ACC112 (cell line): ENCODE measurements at regions not wholly inside any gene's neighbourhood (a gene's known extent, or its start where the extent isn't known, plus 50 kb on each side); places are given as distances from the start of the nearest gene placed in this dataset.

Experiments
- H2AFZ ChIP-seq: fragments of 200-600 bp; sonication (generic); one replicate; pipeline ENCODE4 v1.6.0; 2017; ENCODE audit warnings: antibody characterized with exemption, low read length; ENCODE audit not compliant: unreplicated experiment
- H3K27ac ChIP-seq: fragments of 200-600 bp; sonication (generic); 2 replicates; pipeline ENCODE4 v1.5.1; 2014; ENCODE audit warnings: low read depth, mild to moderate bottlenecking, antibody characterized with exemption, low read length, moderate library complexity
- H3K27me3 ChIP-seq: fragments of 200-600 bp; sonication (generic); 2 replicates; pipeline ENCODE4 v1.6.1; 2014; ENCODE audit warnings: mild to moderate bottlenecking, antibody characterized with exemption, low read length, moderate library complexity, mixed read lengths; ENCODE audit not compliant: insufficient read depth
- H3K36me3 ChIP-seq: fragments of 200-600 bp; sonication (generic); 2 replicates; pipeline ENCODE4 v1.6.1; 2016; ENCODE audit warnings: mild to moderate bottlenecking, antibody characterized with exemption, low read length, moderate library complexity, mixed read lengths; ENCODE audit not compliant: insufficient read depth
- H3K4me1 ChIP-seq: fragments of 200-600 bp; sonication (generic); one replicate; pipeline ENCODE4 v1.6.1; 2016; ENCODE audit warnings: low read length, mixed read lengths; ENCODE audit not compliant: insufficient read depth, unreplicated experiment, control insufficient read depth
- H3K4me3 ChIP-seq: fragments of 200-600 bp; sonication (generic); 2 replicates; pipeline ENCODE4 v1.5.1; 2014; ENCODE audit warnings: mild to moderate bottlenecking, low read depth, low read length
- H3K79me2 ChIP-seq: fragments of 200-600 bp; sonication (generic); one replicate; pipeline ENCODE4 v1.6.0; 2016; ENCODE audit warnings: low read length; ENCODE audit not compliant: control insufficient read depth, unreplicated experiment, insufficient read depth

DNA sequence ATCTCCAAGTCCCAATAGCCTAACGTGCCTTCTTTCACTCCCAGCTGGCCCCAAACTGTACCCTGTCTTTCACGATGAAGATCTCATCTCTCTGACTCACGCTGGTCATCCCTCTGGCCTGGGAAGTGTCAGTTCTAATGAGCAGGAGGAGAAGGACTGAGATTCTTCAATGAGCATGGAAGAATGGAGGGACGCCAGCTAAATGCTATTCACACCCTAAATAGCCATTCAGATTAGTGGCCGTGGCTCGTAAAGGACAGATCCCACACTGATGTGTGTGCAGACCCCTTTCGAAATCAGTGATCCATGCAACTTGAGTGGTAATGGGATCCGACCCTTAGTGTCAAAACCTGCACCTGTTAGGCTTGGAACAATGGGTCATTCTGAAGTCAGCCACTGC, 75.9 kb upstream of the SMYD2 start:
- Histone ChIP-seq H2AFZ (no peak overlapping the region), H3K79me2 (no peaks in the 10 kb centered on the region), H3K4me1 (no peaks in the 10 kb centered on the region), H3K36me3 (no peaks in the 10 kb centered on the region), H3K4me3 (no peak overlapping the region), H3K27me3 (peaks cover 34% of the 10 kb centered on the region), H3K27ac (no peak overlapping the region)

DNA sequence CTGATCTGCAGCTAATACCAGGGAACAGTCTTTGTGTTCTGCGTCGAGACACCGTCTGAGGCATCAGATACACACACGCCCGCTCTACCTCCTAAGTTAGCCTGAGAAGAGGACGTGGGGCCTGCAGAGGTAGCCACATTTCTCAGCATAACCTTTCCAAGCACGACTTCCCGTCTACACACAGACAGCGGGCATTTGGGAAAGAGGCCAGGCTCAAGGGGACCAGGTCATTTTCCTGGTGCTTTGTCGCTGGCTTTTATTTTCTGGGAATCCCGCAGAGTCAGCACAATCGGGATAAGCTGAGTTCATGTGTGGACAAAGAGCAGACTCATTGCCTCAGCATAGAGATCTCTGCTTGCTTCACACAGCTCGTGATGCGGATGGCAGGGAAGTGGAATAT, 72.5 kb upstream of the SMYD2 start:
- Histone ChIP-seq H3K4me3 (no peak overlapping the region), H3K27me3 (0 out of 2 replicates have a peak, but pooled peaks cover 5% of the 10 kb centered on the region), H2AFZ (no peak overlapping the region), H3K4me1 (peaks cover 12% of the 10 kb centered on the region), H3K36me3 (no peaks in the 10 kb centered on the region), H3K79me2 (no peaks in the 10 kb centered on the region), H3K27ac (no peak overlapping the region)

DNA sequence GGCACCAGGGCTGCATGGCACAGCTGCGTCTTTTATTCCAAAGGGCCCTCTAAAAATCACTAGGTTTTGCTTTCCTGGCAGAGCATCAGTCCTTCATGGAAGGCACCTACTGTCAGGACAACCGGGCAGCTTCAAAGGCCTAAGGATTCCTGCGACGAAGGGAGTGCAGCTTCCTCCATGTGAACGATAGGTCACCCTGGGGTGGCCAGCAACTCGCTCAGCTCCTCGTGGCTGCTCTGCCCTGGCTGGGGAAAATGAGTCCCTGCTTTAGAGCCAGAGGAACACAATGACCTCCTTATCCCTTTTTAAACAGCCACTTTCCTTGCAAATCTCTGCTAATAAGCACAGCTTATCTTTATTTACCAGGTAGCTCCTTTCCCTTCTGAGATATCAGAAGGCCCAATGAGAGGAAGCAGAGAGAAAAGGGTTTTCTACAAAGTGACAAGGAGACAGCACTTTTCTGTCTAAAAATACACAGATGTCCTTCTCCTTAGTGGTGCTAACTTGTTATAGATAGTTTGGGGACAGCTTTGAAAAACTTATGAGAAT, 71.6 kb upstream of the SMYD2 start:
- Histone ChIP-seq H2AFZ (no peak overlapping the region), H3K4me1 (peaks cover 16% of the 10 kb centered on the region), H3K27me3 (0 out of 2 replicates have a peak, but pooled peaks cover 3% of the 10 kb centered on the region), H3K36me3 (no peaks in the 10 kb centered on the region), H3K4me3 (no peak overlapping the region), H3K79me2 (no peaks in the 10 kb centered on the region), H3K27ac (no peak overlapping the region)

DNA sequence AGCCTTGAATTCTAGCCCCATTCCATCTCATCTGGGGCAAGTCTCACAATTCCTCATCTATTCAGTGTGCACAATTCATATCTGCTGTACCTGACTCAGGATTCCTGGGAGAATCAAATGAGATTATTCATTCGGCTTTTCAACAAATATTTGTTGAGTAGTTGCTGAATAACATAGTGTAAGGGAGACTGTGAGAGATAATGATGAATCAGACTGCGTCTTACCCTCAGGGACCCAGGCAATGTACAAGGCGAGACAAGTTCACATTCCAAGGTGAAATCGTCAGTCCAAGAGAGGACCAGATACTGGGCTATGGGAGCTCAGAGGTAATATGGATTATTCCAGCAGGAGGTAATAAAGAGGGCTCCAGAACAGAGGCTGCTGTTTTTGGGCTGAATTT, 67.8 kb upstream of the SMYD2 start:
- H3K36me3 ChIP-seq, result no peaks in the 10 kb centered on the region
- peaks cover 16% of the 10 kb centered on the region for H3K4me1 ChIP-seq
- H2AFZ ChIP-seq, result no peak overlapping the region
- 0 out of 2 replicates have a peak overlapping the region, but pooled peaks have one; percentile 2 for H3K27ac ChIP-seq
- H3K79me2 ChIP-seq, result no peaks in the 10 kb centered on the region
- H3K27me3 ChIP-seq, result no peaks in the 10 kb centered on the region
- H3K4me3 ChIP-seq, result peak overlapping the region; percentile 16; the same call in 1 of the 2 replicates

DNA sequence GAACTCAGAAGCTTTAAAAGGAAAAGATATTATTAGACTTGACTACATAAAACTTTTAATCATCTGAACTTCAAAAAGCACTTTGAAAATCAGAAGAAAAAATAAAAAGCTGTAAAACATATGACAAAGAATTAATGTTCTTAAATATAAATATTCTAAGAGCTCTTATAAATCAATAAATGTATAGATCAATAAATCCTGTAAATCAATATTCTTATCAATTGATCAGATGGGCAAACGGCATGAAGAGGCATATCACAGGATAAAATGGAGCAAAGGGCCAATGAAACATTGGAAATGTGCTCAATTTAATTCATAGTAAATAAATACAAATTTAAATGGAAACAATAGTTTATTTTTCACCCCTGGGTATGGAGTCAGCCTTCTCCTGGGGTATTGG, 66.1 kb upstream of the SMYD2 start:
- Histone ChIP-seq H2AFZ (no peak overlapping the region), H3K4me1 (peaks cover 16% of the 10 kb centered on the region)

DNA sequence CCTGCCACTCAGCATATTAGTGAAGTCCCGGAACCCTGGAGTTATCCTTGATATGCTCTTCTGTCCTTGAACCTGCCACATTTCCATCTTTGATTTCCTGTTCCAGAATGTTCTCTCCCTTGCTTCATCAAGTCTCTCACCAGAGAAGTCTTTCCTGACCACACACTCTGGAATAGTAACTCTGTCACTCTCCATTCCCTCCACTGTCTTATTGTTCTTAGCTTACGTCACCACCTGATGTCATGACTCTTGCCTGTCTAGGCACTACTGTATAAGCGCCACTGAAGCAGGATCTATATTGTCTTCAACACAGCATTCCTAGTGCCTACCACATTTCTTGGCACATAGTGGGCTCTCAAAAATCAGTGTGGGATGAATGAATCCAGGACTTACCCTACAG, 65.4 kb upstream of the SMYD2 start:
- no peaks in the 10 kb centered on the region for H3K79me2 ChIP-seq
- no peak overlapping the region for H2AFZ ChIP-seq
- H3K4me3 ChIP-seq, result no peak overlapping the region
- no peak overlapping the region for H3K27ac ChIP-seq
- no peaks in the 10 kb centered on the region for H3K36me3 ChIP-seq
- H3K27me3 ChIP-seq, result peaks cover 6% of the 10 kb centered on the region
- H3K4me1 ChIP-seq, result peaks cover 16% of the 10 kb centered on the region

More for the DNA sequence above, 66.1 kb upstream of the SMYD2 start:
- H3K36me3 ChIP-seq, result no peaks in the 10 kb centered on the region
- H3K79me2 ChIP-seq, result no peaks in the 10 kb centered on the region
- H3K27me3 ChIP-seq, result peaks cover 6% of the 10 kb centered on the region
- H3K4me3 ChIP-seq, result no peak overlapping the region
- H3K27ac ChIP-seq, result no peak overlapping the region

DNA sequence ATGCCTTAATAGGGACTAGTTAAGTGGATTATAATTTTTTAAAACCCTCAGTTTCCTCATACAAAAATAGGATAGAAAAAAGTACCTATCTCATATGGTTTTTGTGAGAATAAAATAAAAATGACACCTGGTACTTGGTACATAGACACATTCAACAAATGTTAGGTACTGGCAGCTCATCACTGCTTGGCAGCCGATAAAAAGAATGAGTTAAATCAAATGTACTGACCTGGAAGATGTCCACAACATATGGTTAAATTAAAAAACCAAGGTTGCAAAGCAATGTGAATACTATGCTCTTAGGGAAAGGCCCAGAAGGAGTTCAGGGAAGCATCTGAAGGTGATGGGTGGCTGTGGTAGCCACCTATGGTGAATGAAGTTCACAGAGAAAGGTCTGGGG, 64.9 kb upstream of the SMYD2 start:
- Histone ChIP-seq H3K27me3 (peaks cover 6% of the 10 kb centered on the region), H3K4me1 (peaks cover 16% of the 10 kb centered on the region), H3K36me3 (no peaks in the 10 kb centered on the region), H3K27ac (no peak overlapping the region), H3K79me2 (no peaks in the 10 kb centered on the region), H3K4me3 (no peak overlapping the region), H2AFZ (no peak overlapping the region)

DNA sequence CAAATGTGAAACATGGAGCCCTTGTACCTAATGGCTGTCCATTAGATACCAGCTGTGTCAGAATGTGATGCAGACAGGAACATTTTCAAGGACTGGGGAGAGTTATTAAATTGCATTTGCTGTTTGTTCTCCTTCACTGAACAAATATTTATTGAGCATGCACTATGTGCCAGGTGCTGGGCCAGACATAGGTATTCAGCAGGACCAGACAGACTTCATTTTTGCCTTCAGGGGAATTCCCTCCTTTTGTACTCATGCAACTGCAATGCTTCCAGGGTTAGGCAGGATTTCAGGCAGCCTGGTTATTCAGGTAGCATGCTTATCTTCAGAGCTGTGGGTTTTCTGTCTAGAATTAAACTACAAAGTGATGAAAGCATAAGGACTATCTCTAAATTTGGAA, 64.2 kb upstream of the SMYD2 start:
- Histone ChIP-seq H3K27me3 (peaks cover 6% of the 10 kb centered on the region), H3K27ac (no peak overlapping the region), H2AFZ (no peak overlapping the region), H3K4me1 (peaks cover 16% of the 10 kb centered on the region), H3K36me3 (no peaks in the 10 kb centered on the region), H3K4me3 (no peak overlapping the region), H3K79me2 (no peaks in the 10 kb centered on the region)

DNA sequence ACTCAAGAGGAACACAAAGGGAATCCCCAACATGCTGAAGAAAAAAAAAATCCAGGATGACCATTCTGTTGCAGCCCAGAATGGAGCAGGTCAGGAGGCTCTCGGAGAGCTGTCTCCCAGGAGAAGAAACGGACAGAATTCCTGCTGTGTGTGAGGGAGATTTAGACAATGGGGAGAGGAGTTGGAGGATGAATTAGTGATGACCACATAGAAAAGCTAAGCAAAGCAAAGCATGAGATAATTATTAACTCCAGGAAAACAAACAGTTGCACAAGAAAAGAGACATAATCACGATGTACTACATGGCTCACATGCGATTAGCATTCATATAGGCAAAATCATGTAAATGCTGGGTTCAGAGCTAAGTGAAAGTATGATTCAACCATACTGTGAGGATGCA, 61.1 kb upstream of the SMYD2 start:
- peaks cover 6% of the 10 kb centered on the region for H3K4me1 ChIP-seq
- H3K27ac ChIP-seq, result no peak overlapping the region
- no peak overlapping the region for H3K4me3 ChIP-seq
- H3K36me3 ChIP-seq, result no peaks in the 10 kb centered on the region
- H3K79me2 ChIP-seq, result no peaks in the 10 kb centered on the region
- peaks cover 6% of the 10 kb centered on the region for H3K27me3 ChIP-seq
- H2AFZ ChIP-seq, result no peak overlapping the region

DNA sequence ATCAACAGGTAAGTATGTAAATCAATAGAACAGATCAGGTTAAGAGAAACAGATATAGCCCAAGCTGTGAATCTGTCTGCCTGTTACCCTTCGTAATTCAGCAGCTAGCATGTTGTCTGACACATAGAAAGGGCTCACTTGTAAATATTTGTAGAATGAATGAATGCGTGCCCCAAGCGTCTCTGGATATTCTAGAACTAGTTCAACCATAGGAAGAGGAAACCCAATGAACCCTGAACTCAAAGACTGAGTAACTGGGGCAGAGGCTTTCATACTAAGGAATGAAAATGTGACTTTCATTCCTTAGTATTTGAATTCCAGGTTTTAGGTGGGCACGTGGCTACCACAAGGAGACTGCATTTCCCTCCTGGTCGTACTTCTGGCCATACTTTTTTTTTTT, 60.1 kb upstream of the SMYD2 start:
- no peaks in the 10 kb centered on the region for H3K36me3 ChIP-seq
- no peaks in the 10 kb centered on the region for H3K79me2 ChIP-seq
- H3K4me3 ChIP-seq, result no peak overlapping the region
- H3K4me1 ChIP-seq, result peaks cover 6% of the 10 kb centered on the region
- H2AFZ ChIP-seq, result no peak overlapping the region
- peaks cover 6% of the 10 kb centered on the region for H3K27me3 ChIP-seq
- H3K27ac ChIP-seq, result no peak overlapping the region

DNA sequence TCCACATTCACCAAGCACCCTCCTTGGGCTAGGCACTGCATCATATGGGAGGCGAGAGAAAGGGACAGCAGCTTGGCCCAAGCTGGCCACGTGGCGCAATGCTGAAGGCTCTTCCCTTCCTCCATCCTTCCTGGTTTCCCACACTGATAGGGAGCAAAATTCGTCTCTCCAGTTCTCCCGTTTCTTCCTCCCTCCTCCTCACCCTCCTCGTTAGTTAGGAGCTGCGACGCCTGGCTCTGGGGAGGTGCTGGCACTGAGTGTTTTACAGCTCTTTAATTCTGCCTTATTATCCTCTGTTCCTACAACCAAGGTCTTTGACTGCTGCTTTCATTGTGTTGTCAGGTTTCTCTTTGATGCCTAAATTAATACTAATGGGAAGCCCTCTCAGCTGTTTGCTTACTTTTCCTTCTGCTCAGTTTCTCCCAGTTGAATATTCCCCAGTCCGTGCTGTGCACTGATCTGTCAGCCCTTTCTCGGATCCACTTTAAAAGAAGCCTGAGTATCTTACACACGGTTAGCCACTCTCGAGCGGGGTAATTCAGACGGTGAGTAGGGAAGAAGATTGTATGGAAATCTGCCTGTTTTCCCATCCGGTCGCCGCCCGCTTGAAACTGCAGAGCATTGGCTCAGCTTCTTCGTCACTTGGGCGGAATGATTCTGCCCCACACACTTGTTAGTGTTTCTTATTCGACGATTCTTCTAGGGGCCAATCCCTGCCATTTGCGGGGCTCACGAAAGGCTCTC, 56.2 kb upstream of the SMYD2 start:
- H3K27ac ChIP-seq, result peak overlapping the region; percentile 52
- H3K4me3 ChIP-seq, result peak overlapping the region; percentile 83
- peak overlapping the region; percentile 99 for H2AFZ ChIP-seq

More for the DNA sequence above, 56.2 kb upstream of the SMYD2 start:
- Histone ChIP-seq H3K36me3 (no peaks in the 10 kb centered on the region), H3K79me2 (no peaks in the 10 kb centered on the region), H3K4me1 (peaks cover 6% of the 10 kb centered on the region), H3K27me3 (no peaks in the 10 kb centered on the region)
